ENCODE measurements at regions not wholly inside any gene's neighbourhood (a gene's known extent, or its start where the extent isn't known, plus 50 kb on each side); places are given as distances from the start of the nearest gene placed in this dataset.
"Not testable (repeated sequence)": the region's sequence is repeated elsewhere in the genome, so short reads cannot be mapped to it uniquely, and the experiment has no call there.

GRCh38 chr2:180597179-180597578 is 383.2 kb upstream of the UBE2E3 start:
- H3K4me3 ChIP-seq = no peak overlapping the region
- H3K4me1 ChIP-seq = no peaks in the 10 kb centered on the region
- H3K9me3 ChIP-seq = no peaks in the 10 kb centered on the region
- DNase-seq = no peak
- TF ChIP-seq POLR2A (IDR thresholded peaks at IDR 0.05) (no peak), CTCF (IDR thresholded peaks at IDR 0.05) (no peak), EP300 (IDR thresholded peaks at IDR 0.05) (no peak), POLR2AphosphoS5 (IDR thresholded peaks at IDR 0.05) (no peak)
- 79 to 85% methylated on average over 2 of the region's 2 CpGs for WGBS, 2 donors
- H3K36me3 ChIP-seq = no peaks in the 10 kb centered on the region
- H3K27me3 ChIP-seq = no peaks in the 10 kb centered on the region
- intact Hi-C loops (cut with DNase I) = no loop called here
- no peak overlapping the region for H3K27ac ChIP-seq

GRCh38 chr2:180596453-180596852 is 384.0 kb upstream of the UBE2E3 start:
- no peaks in the 10 kb centered on the region for H3K36me3 ChIP-seq
- WGBS, 2 donors = 96 to 97% methylated on average over 4 of the region's 4 CpGs

GRCh38 chr2:180591947-180592346 is 388.5 kb upstream of the UBE2E3 start:
- DNase-seq = no peak
- no peak overlapping the region for H3K4me3 ChIP-seq
- no peaks in the 10 kb centered on the region for H3K4me1 ChIP-seq
- intact Hi-C loops (cut with DNase I) = no loop called here
- no peaks in the 10 kb centered on the region for H3K36me3 ChIP-seq
- WGBS, 2 donors = 93 to 95% methylated on average over 1 of the region's 1 CpG
- H3K27me3 ChIP-seq = no peaks in the 10 kb centered on the region
- no peaks in the 10 kb centered on the region for H3K9me3 ChIP-seq
- no peak overlapping the region for H3K27ac ChIP-seq
- TF ChIP-seq EP300 (IDR thresholded peaks at IDR 0.05) (no peak), POLR2A (IDR thresholded peaks at IDR 0.05) (no peak), POLR2AphosphoS5 (IDR thresholded peaks at IDR 0.05) (no peak), CTCF (IDR thresholded peaks at IDR 0.05) (no peak)

More at GRCh38 chr2:180596453-180596852, 384.0 kb upstream of the UBE2E3 start:
- H3K27ac ChIP-seq = no peak overlapping the region
- intact Hi-C loops (cut with DNase I) = no loop called here
- H3K27me3 ChIP-seq = no peaks in the 10 kb centered on the region
- DNase-seq = no peak
- H3K4me3 ChIP-seq = no peak overlapping the region
- no peak for TF ChIP-seq CTCF (IDR thresholded peaks at IDR 0.05)
- no peak for TF ChIP-seq EP300 (IDR thresholded peaks at IDR 0.05)
- TF ChIP-seq POLR2A (IDR thresholded peaks at IDR 0.05) = no peak
- no peak for TF ChIP-seq POLR2AphosphoS5 (IDR thresholded peaks at IDR 0.05)
- no peaks in the 10 kb centered on the region for H3K4me1 ChIP-seq
- no peaks in the 10 kb centered on the region for H3K9me3 ChIP-seq

GRCh38 chr2:180591093-180591781 is 389.2 kb upstream of the UBE2E3 start:
- H3K36me3 ChIP-seq; H3K4me3 ChIP-seq; H3K9me3 ChIP-seq; H3K4me1 ChIP-seq; DNase-seq; H3K27ac ChIP-seq; intact Hi-C loops (cut with DNase I); H3K27me3 ChIP-seq: not testable (repeated sequence)
- WGBS, 2 donors = 60 to 79% methylated on average over 11 of the region's 11 CpGs

GRCh38 chr2:180583441-180584140 is 396.8 kb upstream of the UBE2E3 start:
- Histone ChIP-seq H3K4me3 (no peak overlapping the region), H3K36me3 (no peaks in the 10 kb centered on the region), H3K27ac (no peak overlapping the region), H3K4me1 (no peaks in the 10 kb centered on the region), H3K9me3 (no peaks in the 10 kb centered on the region), H3K27me3 (no peaks in the 10 kb centered on the region)
- intact Hi-C loops (cut with DNase I) = no loop called here
- WGBS, 2 donors = 82 to 89% methylated on average over 2 of the region's 2 CpGs
- TF ChIP-seq EP300 (IDR thresholded peaks at IDR 0.05) = no peak
- no peak for TF ChIP-seq POLR2A (IDR thresholded peaks at IDR 0.05)
- TF ChIP-seq POLR2AphosphoS5 (IDR thresholded peaks at IDR 0.05) = no peak
- no peak for TF ChIP-seq CTCF (IDR thresholded peaks at IDR 0.05)
- DNase-seq = no peak

All from sigmoid colon (tissue), 6 donors.